Testis (tissue), 2 donors: ENCODE measurements at regions not wholly inside any gene's neighbourhood (a gene's known extent, or its start where the extent isn't known, plus 50 kb on each side); places are given as distances from the start of the nearest gene placed in this dataset.

ENCODE experiments used
- CTCF ChIP-seq, 3 experiments: fragments of 450-650 bp in 2 of 3; fragments of 200-600 bp in 1 of 3; sonication (generic) in 1 of 3; IDR thresholded peaks; one replicate each; pipeline ENCODE4 v1.5.1; 2016 to 2019; ENCODE audit warnings: antibody characterized with exemption in 3 of 3, mild to moderate bottlenecking in 2 of 3, moderate library complexity in 1 of 3
- POLR2A ChIP-seq: fragments of 450-650 bp; IDR thresholded peaks from one replicate; pipeline ENCODE4 v1.6.1; 2017; ENCODE audit warnings: antibody characterized with exemption, mild to moderate bottlenecking, moderate library complexity

- TF ChIP-seq CTCF (IDR thresholded peaks at IDR 0.05) (no peak), POLR2A (no peak)
These were observed 660.1 kb upstream of the CBLB start for GRCh38 chr3:106528932-106529331.
